ENCODE measurements at regions not wholly inside any gene's neighbourhood (a gene's known extent, or its start where the extent isn't known, plus 50 kb on each side); places are given as distances from the start of the nearest gene placed in this dataset.

DNA sequence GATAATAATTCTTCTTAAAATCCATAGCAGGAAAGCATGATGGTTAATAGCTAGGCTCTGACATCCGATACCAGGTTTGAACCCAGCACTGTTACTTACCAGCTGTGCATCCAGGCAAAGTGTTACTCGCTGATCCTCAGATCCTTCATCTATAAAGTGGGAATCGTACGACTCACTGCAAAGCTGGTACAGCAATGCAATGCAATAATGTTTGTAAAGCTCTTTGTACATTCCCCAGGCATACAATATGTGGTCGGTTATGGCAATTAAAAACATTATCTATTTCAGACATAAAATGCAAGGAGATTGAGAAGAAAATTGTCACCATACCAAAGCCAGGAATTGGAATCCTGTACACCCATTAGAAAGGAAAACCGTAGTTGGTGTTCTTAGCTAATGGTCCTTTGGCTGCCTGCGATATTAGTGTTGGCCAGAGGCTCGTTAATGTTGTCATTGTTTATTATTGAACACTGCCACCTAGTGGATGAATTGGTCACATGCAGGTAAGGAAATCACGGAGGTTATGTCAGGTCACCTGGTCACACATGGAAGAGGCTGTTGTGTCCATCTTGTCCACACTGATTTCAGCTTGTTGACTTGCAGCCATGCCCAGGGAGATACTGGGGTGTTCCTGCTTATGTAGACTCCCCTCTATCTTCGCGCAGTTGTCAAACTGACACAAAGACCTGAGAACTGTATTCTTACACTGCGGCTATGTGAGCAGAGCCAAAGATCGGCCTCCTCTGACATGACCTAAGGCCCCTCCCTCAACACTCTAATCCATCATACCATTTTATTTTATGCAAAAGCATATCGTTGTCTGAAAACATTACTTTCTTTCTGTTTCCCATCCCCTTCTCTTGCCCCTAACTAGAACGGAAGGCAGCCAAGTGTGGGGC lies 87.5 kb upstream of the PPP2R2B start:
- H3K27me3 ChIP-seq (ENCODE audit: control insufficient read depth, insufficient read depth, low read length): no peaks in the 10 kb centered on the region
- peak; percentile 69 for TF ChIP-seq CTCF (IDR thresholded peaks at IDR 0.05; ENCODE audit: insufficient read depth, low read length, severe bottlenecking)
- no peaks in the 10 kb centered on the region for H3K36me3 ChIP-seq (ENCODE audit: control insufficient read depth, insufficient read depth, low read length)
- no peak overlapping the region for H3K4me3 ChIP-seq (ENCODE audit: low read depth, low read length)
- DNase-seq (ENCODE audit: low read depth): peak; percentile 62
- peak; percentile 86 for FAIRE-seq

GRCh38 chr5:146967646-146968045 lies 89.1 kb upstream of the PPP2R2B start:
- no peak for FAIRE-seq
- TF ChIP-seq CTCF (IDR thresholded peaks at IDR 0.05; ENCODE audit: insufficient read depth, low read length, severe bottlenecking): no peak
- Histone ChIP-seq H3K27me3 (ENCODE audit: control insufficient read depth, insufficient read depth, low read length) (no peaks in the 10 kb centered on the region), H3K36me3 (ENCODE audit: control insufficient read depth, insufficient read depth, low read length) (no peaks in the 10 kb centered on the region), H3K4me3 (ENCODE audit: low read depth, low read length) (no peak overlapping the region)
- DNase-seq (ENCODE audit: low read depth): no peak

- FAIRE-seq (no peak), DNase-seq (ENCODE audit: low read depth) (no peak)
- Histone ChIP-seq H3K36me3 (ENCODE audit: control insufficient read depth, insufficient read depth, low read length) (no peaks in the 10 kb centered on the region), H3K27me3 (ENCODE audit: control insufficient read depth, insufficient read depth, low read length) (no peaks in the 10 kb centered on the region), H3K4me3 (ENCODE audit: low read depth, low read length) (no peak overlapping the region)
- no peak for TF ChIP-seq CTCF (IDR thresholded peaks at IDR 0.05; ENCODE audit: insufficient read depth, low read length, severe bottlenecking)
These were observed 92.8 kb upstream of the PPP2R2B start for GRCh38 chr5:146971401-146971800.

- no peak for TF ChIP-seq CTCF (IDR thresholded peaks at IDR 0.05; ENCODE audit: insufficient read depth, low read length, severe bottlenecking)
- Histone ChIP-seq H3K4me3 (ENCODE audit: low read depth, low read length) (no peak overlapping the region), H3K27me3 (ENCODE audit: control insufficient read depth, insufficient read depth, low read length) (no peaks in the 10 kb centered on the region), H3K36me3 (ENCODE audit: control insufficient read depth, insufficient read depth, low read length) (no peaks in the 10 kb centered on the region)
- DNase-seq (ENCODE audit: low read depth) (no peak), FAIRE-seq (no peak)
These were observed 107.9 kb upstream of the PPP2R2B start for GRCh38 chr5:146986469-146986868.

GRCh38 chr5:146993876-146994530 lies 115.4 kb upstream of the PPP2R2B start:
- no peak overlapping the region for H3K4me3 ChIP-seq (ENCODE audit: low read depth, low read length)
- H3K27me3 ChIP-seq (ENCODE audit: control insufficient read depth, insufficient read depth, low read length): no peaks in the 10 kb centered on the region
- no peaks in the 10 kb centered on the region for H3K36me3 ChIP-seq (ENCODE audit: control insufficient read depth, insufficient read depth, low read length)
- no peak for TF ChIP-seq CTCF (IDR thresholded peaks at IDR 0.05; ENCODE audit: insufficient read depth, low read length, severe bottlenecking)
- peak; percentile 37 for DNase-seq (ENCODE audit: low read depth)
- FAIRE-seq: no peak

All from bronchial epithelial cell (primary cell).